ENCODE measurements at regions not wholly inside any gene's neighbourhood (a gene's known extent, or its start where the extent isn't known, plus 50 kb on each side); places are given as distances from the start of the nearest gene placed in this dataset.
"Not testable (repeated sequence)": the region's sequence is repeated elsewhere in the genome, so short reads cannot be mapped to it uniquely, and the experiment has no call there.

- DNase-seq = not testable (repeated sequence)
These were observed 103.0 kb downstream of the NBPF11 start for GRCh38 chr1:148049115-148049496.

DNA sequence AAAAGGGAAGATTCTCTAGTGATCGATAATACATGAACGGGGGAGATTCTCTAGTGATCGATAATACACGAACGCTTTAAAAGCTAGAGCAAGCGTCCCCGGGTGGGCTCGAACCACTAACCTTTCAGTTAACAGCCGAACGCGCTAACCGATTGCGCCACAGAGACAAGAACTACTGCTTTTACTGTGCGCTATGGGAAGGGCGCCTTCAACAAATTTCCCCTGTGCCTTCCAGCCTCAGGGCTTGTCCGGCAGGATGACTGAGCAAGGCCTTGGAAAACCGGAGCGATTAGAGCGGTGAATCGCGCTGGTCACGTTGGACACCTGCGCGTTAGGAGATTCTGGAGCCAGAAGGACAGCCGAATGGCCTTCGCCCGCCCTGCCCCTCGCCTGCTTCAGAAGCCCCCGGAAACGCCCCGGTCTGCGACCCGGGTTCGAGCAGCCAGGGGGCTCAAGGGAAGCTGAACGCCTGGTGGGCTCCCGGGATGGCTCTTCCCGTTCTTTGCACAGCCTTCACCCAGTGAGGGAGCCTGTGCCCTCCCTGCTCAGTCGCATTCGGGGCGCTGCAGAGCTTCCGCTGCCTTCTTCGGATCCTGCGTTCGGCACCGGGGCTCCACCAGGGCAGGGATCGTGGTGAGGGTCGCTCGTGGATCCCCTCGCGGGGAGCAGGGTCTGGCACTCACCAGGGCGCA, 103.5 kb downstream of the NBPF11 start:
- peak; percentile 17 for DNase-seq

DNA sequence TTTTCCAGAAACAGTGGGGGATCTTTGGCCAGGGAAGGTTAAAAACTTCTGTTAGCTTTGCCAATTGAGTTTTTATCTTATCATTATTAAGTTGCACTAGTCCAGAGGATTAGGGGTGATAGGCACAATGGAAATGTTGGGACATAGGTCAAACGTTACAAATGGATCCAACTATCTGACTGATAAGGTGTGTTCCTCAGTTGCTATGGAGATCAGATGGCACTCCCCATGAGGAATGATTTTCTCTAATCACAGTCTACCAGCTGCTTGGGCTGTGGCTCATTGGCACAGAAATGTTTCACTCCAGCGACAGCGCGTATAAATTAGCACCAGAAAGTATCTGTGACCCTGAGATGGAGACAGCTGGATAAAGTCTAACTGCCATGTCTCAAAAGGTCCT, 106.2 kb downstream of the NBPF11 start:
- DNase-seq = not testable (repeated sequence)

GRCh38 chr1:148044495-148044894, 107.6 kb downstream of the NBPF11 start:
- not testable (repeated sequence) for DNase-seq

All from fibroblast of skin of scalp (primary cell).